Trophoblast cell (in vitro differentiated cells and primary cell): ENCODE measurements at regions not wholly inside any gene's neighbourhood (a gene's known extent, or its start where the extent isn't known, plus 50 kb on each side); places are given as distances from the start of the nearest gene placed in this dataset.

Source experiments
- DNase-seq, 2 donors: peaks; one replicate each; pipeline ENCODE4 v3.0.0-alpha.2; 2016
- H2AFZ ChIP-seq: 2 replicates; pipeline ENCODE4 v1.6.1; 2013; ENCODE audit warnings: low read length, moderate library complexity, mild to moderate bottlenecking; ENCODE audit not compliant: insufficient read depth, poor library complexity
- H2AK5ac ChIP-seq: 2 replicates; pipeline ENCODE4 v1.6.1; 2013; ENCODE audit warnings: mild to moderate bottlenecking, low read length
- H2BK120ac ChIP-seq: 2 replicates; pipeline ENCODE4 v1.6.1; 2013; ENCODE audit warnings: low read length, mild to moderate bottlenecking, moderate library complexity; ENCODE audit not compliant: insufficient read depth, poor library complexity
- H2BK12ac ChIP-seq: 2 replicates; pipeline ENCODE4 v1.6.1; 2013; ENCODE audit warnings: mild to moderate bottlenecking, low read length, moderate library complexity
- H2BK5ac ChIP-seq: 2 replicates; pipeline ENCODE4 v1.6.1; 2013; ENCODE audit warnings: low read length, low read depth, moderate library complexity, mild to moderate bottlenecking; ENCODE audit not compliant: poor library complexity
- H3K14ac ChIP-seq: 2 replicates; pipeline ENCODE4 v1.6.1; 2013; ENCODE audit warnings: mild to moderate bottlenecking, low read length
- H3K18ac ChIP-seq: 2 replicates; pipeline ENCODE4 v1.6.1; 2013; ENCODE audit warnings: mild to moderate bottlenecking, low read length
- H3K23ac ChIP-seq: 2 replicates; pipeline ENCODE4 v1.6.1; 2013; ENCODE audit warnings: low read length
- H3K27ac ChIP-seq: 2 replicates; pipeline ENCODE4 v1.5.1; 2013; ENCODE audit warnings: low read depth, mild to moderate bottlenecking, inconsistent platforms, low read length, moderate library complexity
- H3K27me3 ChIP-seq: 2 replicates; pipeline ENCODE4 v1.6.1; 2013; ENCODE audit warnings: inconsistent platforms, mild to moderate bottlenecking, low read length, moderate library complexity; ENCODE audit not compliant: insufficient read depth
- H3K36me3 ChIP-seq, 2 experiments: 1 replicate in 1 of 2; 2 replicates in 1 of 2; pipeline ENCODE4 v1.6.1; 2013; ENCODE audit warnings: low read length in 2 of 2, mild to moderate bottlenecking in 2 of 2, moderate library complexity in 1 of 2; ENCODE audit not compliant: insufficient read depth in 2 of 2, control insufficient read depth in 1 of 2
- H3K4ac ChIP-seq: 2 replicates; pipeline ENCODE4 v1.6.1; 2013; ENCODE audit warnings: low read depth, mild to moderate bottlenecking, low read length, moderate library complexity
- H3K4me1 ChIP-seq, 2 experiments: 1 replicate in 1 of 2; 2 replicates in 1 of 2; pipeline ENCODE4 v1.6.1; 2013; ENCODE audit warnings: low read length in 2 of 2, mild to moderate bottlenecking in 2 of 2, moderate library complexity in 1 of 2; ENCODE audit not compliant: insufficient read depth in 2 of 2, control insufficient read depth in 1 of 2
- H3K4me2 ChIP-seq: 2 replicates; pipeline ENCODE4 v1.6.1; 2013; ENCODE audit warnings: inconsistent platforms, mild to moderate bottlenecking, low read length, moderate library complexity
- H3K4me3 ChIP-seq: 2 replicates; pipeline ENCODE4 v1.5.1; 2013; ENCODE audit warnings: mild to moderate bottlenecking, low read depth, low read length, inconsistent platforms
- H3K79me1 ChIP-seq: one replicate; pipeline ENCODE4 v1.6.1; 2013; ENCODE audit warnings: low read length
- H3K79me2 ChIP-seq: 2 replicates; pipeline ENCODE4 v1.6.1; 2013; ENCODE audit warnings: low read length, mild to moderate bottlenecking; ENCODE audit not compliant: control insufficient read depth, insufficient read depth, poor library complexity
- H3K9ac ChIP-seq: 2 replicates; pipeline ENCODE4 v1.6.1; 2013; ENCODE audit warnings: mild to moderate bottlenecking, low read length
- H3K9me3 ChIP-seq: 2 replicates; pipeline ENCODE4 v1.6.1; 2013; ENCODE audit warnings: low read depth, mild to moderate bottlenecking, control low read depth, inconsistent platforms, low read length; ENCODE audit not compliant: insufficient read depth
- H4K12ac ChIP-seq: 2 replicates; pipeline ENCODE4 v1.6.1; 2013; ENCODE audit warnings: low read depth, mild to moderate bottlenecking, low read length, moderate library complexity
- H4K8ac ChIP-seq: 2 replicates; pipeline ENCODE4 v1.6.1; 2013; ENCODE audit warnings: low read depth, mild to moderate bottlenecking, low read length, moderate library complexity
- H4K91ac ChIP-seq: one replicate; pipeline ENCODE4 v1.6.1; 2013; ENCODE audit warnings: low read depth, mild to moderate bottlenecking, low read length, moderate library complexity
- WGBS: extraction: QIAGEN DNeasy Blood & Tissue Kit; methylation state at CpG from one replicate; pipeline ENCODE4 v1.1.7; 2013; ENCODE audit warnings: missing lambda C conversion rate; ENCODE audit not compliant: insufficient read length, insufficient coverage; ENCODE audit errors: extremely low coverage; 5-methylcytosine and 5-hydroxymethylcytosine counted together

GRCh38 chr4:73001885-73002284 lies 67.6 kb downstream of the COX18 start:
- H3K27me3 ChIP-seq: no peaks in the 10 kb centered on the region
- no peak overlapping the region for H2BK12ac ChIP-seq
- no peak overlapping the region for H3K14ac ChIP-seq
- H3K23ac ChIP-seq: no peak overlapping the region
- H2AK5ac ChIP-seq: no peak overlapping the region
- no peak overlapping the region for H3K18ac ChIP-seq
- H3K79me2 ChIP-seq: no peaks in the 10 kb centered on the region
- no CpG with 5 or more reads among the region's 2 CpGs for WGBS
- peaks cover 3 to 4% of the 10 kb centered on the region in 2 experiments for H3K4me1 ChIP-seq
- no peaks in the 10 kb centered on the region for H3K9me3 ChIP-seq
- no peak overlapping the region for H3K9ac ChIP-seq
- H4K8ac ChIP-seq: no peak overlapping the region
- H2AFZ ChIP-seq: no peak overlapping the region
- H2BK120ac ChIP-seq: no peak overlapping the region
- no peak overlapping the region for H3K4me2 ChIP-seq
- H4K12ac ChIP-seq: no peak overlapping the region
- H3K27ac ChIP-seq: no peak overlapping the region
- H3K36me3 ChIP-seq: no peaks in the 10 kb centered on the region
- no peaks in the 10 kb centered on the region for H3K79me1 ChIP-seq
- H3K4me3 ChIP-seq: no peak overlapping the region
- H2BK5ac ChIP-seq: no peak overlapping the region
- no peak for DNase-seq
- no peak overlapping the region for H3K4ac ChIP-seq
- no peak overlapping the region for H4K91ac ChIP-seq

GRCh38 chr4:72997409-72997808 lies 72.1 kb downstream of the COX18 start:
- no peak overlapping the region for H2BK12ac ChIP-seq
- no peak overlapping the region for H3K4ac ChIP-seq
- peak; percentile 18 to 40 for DNase-seq
- no peak overlapping the region for H3K4me2 ChIP-seq
- H3K18ac ChIP-seq: no peak overlapping the region
- no peak overlapping the region for H3K4me3 ChIP-seq
- no peak overlapping the region for H3K27ac ChIP-seq
- H2AK5ac ChIP-seq: no peak overlapping the region
- H3K4me1 ChIP-seq: peaks cover 3 to 7% of the 10 kb centered on the region in 2 experiments
- H2BK5ac ChIP-seq: no peak overlapping the region
- no peak overlapping the region for H2BK120ac ChIP-seq
- H4K91ac ChIP-seq: no peak overlapping the region
- H3K79me2 ChIP-seq: no peaks in the 10 kb centered on the region
- WGBS: no CpG with 5 or more reads among the region's 3 CpGs
- no peak overlapping the region for H3K14ac ChIP-seq
- H3K23ac ChIP-seq: no peak overlapping the region
- H3K27me3 ChIP-seq: no peaks in the 10 kb centered on the region
- no peak overlapping the region for H4K8ac ChIP-seq
- no peak overlapping the region for H4K12ac ChIP-seq
- no peaks in the 10 kb centered on the region for H3K79me1 ChIP-seq
- H3K9ac ChIP-seq: no peak overlapping the region
- H2AFZ ChIP-seq: no peak overlapping the region
- no peaks in the 10 kb centered on the region for H3K36me3 ChIP-seq
- H3K9me3 ChIP-seq: no peaks in the 10 kb centered on the region

GRCh38 chr4:72994670-72995069 lies 74.8 kb downstream of the COX18 start:
- no CpG with 5 or more reads among the region's 3 CpGs for WGBS
- no peak overlapping the region for H3K18ac ChIP-seq

GRCh38 chr4:72993876-72994275 lies 75.6 kb downstream of the COX18 start:
- no peaks in the 10 kb centered on the region for H3K79me2 ChIP-seq
- H3K79me1 ChIP-seq: no peaks in the 10 kb centered on the region
- H3K4ac ChIP-seq: no peak overlapping the region
- H3K18ac ChIP-seq: no peak overlapping the region
- no peak overlapping the region for H3K9ac ChIP-seq
- H3K14ac ChIP-seq: no peak overlapping the region
- H2BK12ac ChIP-seq: no peak overlapping the region
- no peak overlapping the region for H2AFZ ChIP-seq
- no peak overlapping the region for H3K27ac ChIP-seq
- H3K4me1 ChIP-seq: peaks cover 3 to 7% of the 10 kb centered on the region in 2 experiments
- no peak overlapping the region for H3K4me3 ChIP-seq
- no peak overlapping the region for H3K4me2 ChIP-seq
- H3K27me3 ChIP-seq: no peaks in the 10 kb centered on the region
- H2BK120ac ChIP-seq: no peak overlapping the region
- no peak overlapping the region for H3K23ac ChIP-seq
- peak; percentile 92 to 97 for DNase-seq
- no peak overlapping the region for H4K12ac ChIP-seq
- no peak overlapping the region for H4K91ac ChIP-seq
- no peaks in the 10 kb centered on the region for H3K36me3 ChIP-seq
- H2BK5ac ChIP-seq: no peak overlapping the region
- no peak overlapping the region for H4K8ac ChIP-seq
- H2AK5ac ChIP-seq: no peak overlapping the region
- H3K9me3 ChIP-seq: no peaks in the 10 kb centered on the region

More at GRCh38 chr4:72994670-72995069, 74.8 kb downstream of the COX18 start:
- Histone ChIP-seq H3K79me1 (no peaks in the 10 kb centered on the region), H3K4me2 (no peak overlapping the region), H3K27me3 (no peaks in the 10 kb centered on the region), H3K79me2 (no peaks in the 10 kb centered on the region), H2AK5ac (no peak overlapping the region), H3K36me3 (no peaks in the 10 kb centered on the region), H2BK5ac (no peak overlapping the region), H3K4ac (no peak overlapping the region), H3K9me3 (no peaks in the 10 kb centered on the region), H2AFZ (no peak overlapping the region), H2BK12ac (no peak overlapping the region), H4K91ac (no peak overlapping the region), H3K27ac (no peak overlapping the region), H4K12ac (no peak overlapping the region), H3K4me1 (peaks cover 3 to 7% of the 10 kb centered on the region in 2 experiments), H3K14ac (no peak overlapping the region), H4K8ac (no peak overlapping the region), H3K4me3 (no peak overlapping the region), H3K23ac (no peak overlapping the region), H3K9ac (no peak overlapping the region), H2BK120ac (no peak overlapping the region)
- DNase-seq: no peak
